HepG2 (cell line): ENCODE measurements at regions not wholly inside any gene's neighbourhood (a gene's known extent, or its start where the extent isn't known, plus 50 kb on each side); places are given as distances from the start of the nearest gene placed in this dataset.

Experiments
- ATAC-seq: fragments of 200-7000 bp; cut with Tn5 transposase; 3 replicates; pipeline ENCODE4 v1.9.1; 2020; ENCODE audit warnings: mild to moderate bottlenecking, moderate library complexity
- BruUV-seq: library from RNA; stranded (reverse); fragments of 400-500 nt; replicated peaks from 2 replicates; lab custom pipeline; 2021; lab: Mats Ljungman, UMichigan
- CTCF ChIA-PET: fragments of 300-600 bp; formaldehyde crosslinking; extraction: SDS; loops from one replicate; lab custom pipeline; 2021; ENCODE audit warnings: low total read pairs, inconsistent platforms, low intra/inter-chr PET ratio; lab: Yijun Ruan, JAX
- POLR2A ChIA-PET: fragments of 350-600 bp; sonication (Branson Sonifier 250); formaldehyde crosslinking; loops from one replicate; lab custom pipeline; 2020; ENCODE audit warnings: antibody characterized with exemption, inconsistent platforms; lab: Yijun Ruan, JAX
- DNase-seq: peaks from one replicate; pipeline ENCODE4 v3.0.0-alpha.2; 2015; ENCODE audit warnings: low spot score
- FAIRE-seq: peaks from 3 replicates; lab custom pipeline; 2011; peaks lifted over from hg19 to GRCh38; lab: Jason Lieb, UNC
- H2AFZ ChIP-seq: one replicate; pipeline ENCODE4 v1.6.1; 2011; ENCODE audit warnings: low read length, inconsistent platforms
- H3K27ac ChIP-seq: fragments of 300-600 bp; 3 replicates; pipeline ENCODE4 v1.8.0; 2011; ENCODE audit warnings: mixed run types, mild to moderate bottlenecking, mixed read lengths, low read length, inconsistent platforms; ENCODE audit not compliant: insufficient read depth; ENCODE audit errors: extremely low read length
- H3K27me3 ChIP-seq, 2 experiments: fragments of 200-600 bp in 1 of 2; 2 replicates in 1 of 2; 3 replicates in 1 of 2; pipeline versions ENCODE4 v1.6.0 to v1.8.0; 2011; ENCODE audit warnings: low read length in 2 of 2, mild to moderate bottlenecking in 2 of 2, moderate library complexity in 2 of 2, inconsistent platforms in 1 of 2; ENCODE audit not compliant: insufficient read depth in 2 of 2, control insufficient read depth in 1 of 2
- H3K36me3 ChIP-seq, 2 experiments: fragments of 200-600 bp in 1 of 2; replicated peaks in 1 of 2; 2 replicates in 1 of 2; 3 replicates in 1 of 2; pipeline versions ENCODE4 v1.5.1 to v1.8.0; 2011; ENCODE audit warnings: low read length in 2 of 2, inconsistent platforms in 1 of 2; ENCODE audit not compliant: insufficient read depth in 2 of 2, control insufficient read depth in 1 of 2
- H3K4me1 ChIP-seq: 2 replicates; pipeline ENCODE4 v1.5.1; 2012; ENCODE audit warnings: low read length, inconsistent platforms; ENCODE audit not compliant: insufficient read depth
- H3K4me2 ChIP-seq: 2 replicates; pipeline ENCODE4 v1.6.0; 2011; ENCODE audit warnings: low read depth, low read length, inconsistent platforms
- H3K4me3 ChIP-seq, 3 experiments: fragments of 200-600 bp in 1 of 3; sonication (generic), shearing (Covaris generic) in 1 of 3; replicated peaks in 1 of 3; 2 replicates each; pipeline ENCODE4 v1.5.1; 2011 to 2016; ENCODE audit warnings: low read length in 3 of 3, inconsistent platforms in 2 of 3, low read depth in 2 of 3, mild to moderate bottlenecking in 2 of 3, control low read depth in 1 of 3, mixed read lengths in 1 of 3; ENCODE audit not compliant: insufficient read depth in 1 of 3
- H3K79me2 ChIP-seq: one replicate; pipeline ENCODE4 v1.6.1; 2011; ENCODE audit warnings: low read length, inconsistent platforms; ENCODE audit not compliant: insufficient read depth
- H3K9ac ChIP-seq: 2 replicates; pipeline ENCODE4 v1.6.0; 2011; ENCODE audit warnings: mild to moderate bottlenecking, low read depth, low read length, inconsistent platforms; ENCODE audit not compliant: insufficient read depth
- H3K9me3 ChIP-seq: 2 replicates; pipeline ENCODE4 v1.5.1; 2012; ENCODE audit warnings: mild to moderate bottlenecking, low read length
- H4K20me1 ChIP-seq: 2 replicates; pipeline ENCODE4 v1.6.0; 2011; ENCODE audit warnings: inconsistent platforms, mild to moderate bottlenecking, low read length, moderate library complexity; ENCODE audit not compliant: insufficient read depth
- ETV6 ChIP-seq: sonication (generic); formaldehyde crosslinking; conservative IDR thresholded peaks from 2 replicates; pipeline ENCODE4 v1.4.0; 2020; ENCODE audit warnings: missing genetic modification reagents
- HOXA7 ChIP-seq: sonication (generic); formaldehyde crosslinking; IDR thresholded peaks from 2 replicates; pipeline ENCODE4 v1.8.1; 2022; ENCODE audit warnings: mild to moderate bottlenecking, missing genetic modification reagents, moderate library complexity
- KDM4B ChIP-seq: sonication (generic); formaldehyde crosslinking; IDR thresholded peaks from 2 replicates; pipeline ENCODE4 v1.4.0; 2020; ENCODE audit warnings: missing genetic modification reagents
- KLF13 ChIP-seq: sonication (generic); formaldehyde crosslinking; IDR thresholded peaks from 2 replicates; pipeline ENCODE4 v1.4.0; 2020; ENCODE audit warnings: mild to moderate bottlenecking, missing genetic modification reagents
- NAIF1 ChIP-seq: sonication (generic); formaldehyde crosslinking; IDR thresholded peaks from 2 replicates; pipeline ENCODE4 v1.5.0; 2020; ENCODE audit warnings: mild to moderate bottlenecking, missing genetic modification reagents, borderline replicate concordance
- RAD51 ChIP-seq: fragments of 450-650 bp; IDR thresholded peaks from 2 replicates; pipeline ENCODE4 v1.6.1; 2016; ENCODE audit warnings: borderline replicate concordance
- ZFP82 ChIP-seq: sonication (generic); formaldehyde crosslinking; IDR thresholded peaks from 2 replicates; pipeline ENCODE4 v1.5.1; 2020; ENCODE audit warnings: mild to moderate bottlenecking, missing genetic modification reagents, borderline replicate concordance
- ZNF136 ChIP-seq: sonication (generic); formaldehyde crosslinking; IDR thresholded peaks from 2 replicates; pipeline ENCODE4 v1.8.1; 2022; ENCODE audit warnings: low read depth, mild to moderate bottlenecking, moderate library complexity, missing genetic modification reagents
- ZNF282 ChIP-seq: fragments of 450-650 bp; IDR thresholded peaks from 2 replicates; pipeline ENCODE4 v1.6.1; 2018; ENCODE audit not compliant: partially characterized antibody
- WGBS: methylation state at CpG from one replicate; pipeline ENCODE4 v1.1.6; 2017; ENCODE audit warnings: low lambda C conversion rate; 5-methylcytosine and 5-hydroxymethylcytosine counted together
- in situ Hi-C: cut with HindIII; loops from 2 replicates; pipeline ENCODE4 v1.10.0; 2017; ENCODE audit warnings: low pct_unique_long_range_greater_than_20kb; ENCODE audit not compliant: extremely low pct_ligation_motif_present
- intact Hi-C: fragments of 100-400 bp; cut with micrococcal nuclease; formaldehyde crosslinking; loops from one replicate; pipeline ENCODE4 v1.10.0; 2022; ENCODE audit not compliant: unreplicated experiment
- TF ChIP-seq, protein P1 (sequence below): sonication (generic); formaldehyde crosslinking; IDR thresholded peaks from 2 replicates; pipeline ENCODE4 v1.5.0; 2020; ENCODE audit warnings: missing genetic modification reagents
- TF ChIP-seq, protein P2 (sequence below): sonication (generic); formaldehyde crosslinking; IDR thresholded peaks from 2 replicates; pipeline ENCODE4 v1.5.0; 2020; ENCODE audit warnings: missing genetic modification reagents
- TF ChIP-seq, protein P3 (sequence below): sonication (generic); formaldehyde crosslinking; IDR thresholded peaks from 2 replicates; pipeline ENCODE4 v1.5.0; 2020; ENCODE audit warnings: missing genetic modification reagents
- TF ChIP-seq, protein P4 (sequence below): sonication (generic); formaldehyde crosslinking; IDR thresholded peaks from 2 replicates; pipeline ENCODE4 v1.5.0; 2020; ENCODE audit warnings: mild to moderate bottlenecking, missing genetic modification reagents
- TF ChIP-seq, protein P5 (sequence below): sonication (generic); formaldehyde crosslinking; IDR thresholded peaks from 2 replicates; pipeline ENCODE4 v1.4.0; 2020; ENCODE audit warnings: missing genetic modification reagents

DNA sequence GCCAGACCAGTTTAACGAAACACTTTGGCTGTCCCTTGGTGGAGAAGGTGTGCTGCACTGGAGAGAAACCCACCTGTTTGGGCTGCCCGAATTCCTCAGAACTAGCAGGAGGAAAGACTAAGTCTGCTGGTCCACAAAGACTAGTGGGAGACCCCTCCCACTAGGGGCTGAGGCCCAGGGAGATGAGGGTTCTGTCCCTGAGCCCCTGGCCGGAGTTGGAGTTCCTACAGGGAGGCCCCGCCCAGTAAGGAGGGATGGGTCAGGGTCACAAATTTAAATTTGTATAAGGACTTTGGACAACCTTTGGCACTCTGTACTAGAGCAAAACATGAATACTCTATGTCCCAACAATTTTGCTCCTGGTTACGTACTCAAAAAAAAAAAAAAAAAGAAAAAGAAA, 200.8 kb upstream of the C11orf87 start:
- CTCF ChIA-PET, result no interaction called here
- Histone ChIP-seq H3K9me3 (no peaks in the 10 kb centered on the region), H3K9ac (no peak overlapping the region), H3K79me2 (no peaks in the 10 kb centered on the region), H4K20me1 (no peaks in the 10 kb centered on the region), H3K4me3 (no peak overlapping the region), H3K36me3 (no peaks in the 10 kb centered on the region), H3K4me2 (no peak overlapping the region), H3K4me1 (no peaks in the 10 kb centered on the region), H3K27me3 (no peaks in the 10 kb centered on the region), H3K27ac (no peak overlapping the region), H2AFZ (no peak overlapping the region)
- 21% methylated on average over 3 of the region's 5 CpGs for WGBS
- no peak for DNase-seq
- intact Hi-C loops (no loop called here), in situ Hi-C loops (no loop called here)
- FAIRE-seq, result no peak
- POLR2A ChIA-PET, result no interaction called here
- no TSS peak for BruUV-seq
- TF ChIP-seq, protein P1, sequence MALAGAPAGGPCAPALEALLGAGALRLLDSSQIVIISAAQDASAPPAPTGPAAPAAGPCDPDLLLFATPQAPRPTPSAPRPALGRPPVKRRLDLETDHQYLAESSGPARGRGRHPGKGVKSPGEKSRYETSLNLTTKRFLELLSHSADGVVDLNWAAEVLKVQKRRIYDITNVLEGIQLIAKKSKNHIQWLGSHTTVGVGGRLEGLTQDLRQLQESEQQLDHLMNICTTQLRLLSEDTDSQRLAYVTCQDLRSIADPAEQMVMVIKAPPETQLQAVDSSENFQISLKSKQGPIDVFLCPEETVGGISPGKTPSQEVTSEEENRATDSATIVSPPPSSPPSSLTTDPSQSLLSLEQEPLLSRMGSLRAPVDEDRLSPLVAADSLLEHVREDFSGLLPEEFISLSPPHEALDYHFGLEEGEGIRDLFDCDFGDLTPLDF, result no peak
- TF ChIP-seq ZNF136 (CRISPR knock-in tag) (no peak), NAIF1 (no peak), KDM4B (CRISPR knock-in tag) (no peak), RAD51 (no peak), ZFP82 (CRISPR knock-in tag) (no peak), KLF13 (CRISPR knock-in tag) (no peak), ETV6 (CRISPR knock-in tag) (no peak), ZNF282 (no peak), HOXA7 (CRISPR knock-in tag) (no peak)
- TF ChIP-seq, protein P2, sequence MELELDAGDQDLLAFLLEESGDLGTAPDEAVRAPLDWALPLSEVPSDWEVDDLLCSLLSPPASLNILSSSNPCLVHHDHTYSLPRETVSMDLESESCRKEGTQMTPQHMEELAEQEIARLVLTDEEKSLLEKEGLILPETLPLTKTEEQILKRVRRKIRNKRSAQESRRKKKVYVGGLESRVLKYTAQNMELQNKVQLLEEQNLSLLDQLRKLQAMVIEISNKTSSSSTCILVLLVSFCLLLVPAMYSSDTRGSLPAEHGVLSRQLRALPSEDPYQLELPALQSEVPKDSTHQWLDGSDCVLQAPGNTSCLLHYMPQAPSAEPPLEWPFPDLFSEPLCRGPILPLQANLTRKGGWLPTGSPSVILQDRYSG, result no peak
- TF ChIP-seq, protein P3, sequence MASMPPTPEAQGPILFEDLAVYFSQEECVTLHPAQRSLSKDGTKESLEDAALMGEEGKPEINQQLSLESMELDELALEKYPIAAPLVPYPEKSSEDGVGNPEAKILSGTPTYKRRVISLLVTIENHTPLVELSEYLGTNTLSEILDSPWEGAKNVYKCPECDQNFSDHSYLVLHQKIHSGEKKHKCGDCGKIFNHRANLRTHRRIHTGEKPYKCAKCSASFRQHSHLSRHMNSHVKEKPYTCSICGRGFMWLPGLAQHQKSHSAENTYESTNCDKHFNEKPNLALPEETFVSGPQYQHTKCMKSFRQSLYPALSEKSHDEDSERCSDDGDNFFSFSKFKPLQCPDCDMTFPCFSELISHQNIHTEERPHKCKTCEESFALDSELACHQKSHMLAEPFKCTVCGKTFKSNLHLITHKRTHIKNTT (CRISPR knock-in tag), result no peak
- TF ChIP-seq, protein P4, sequence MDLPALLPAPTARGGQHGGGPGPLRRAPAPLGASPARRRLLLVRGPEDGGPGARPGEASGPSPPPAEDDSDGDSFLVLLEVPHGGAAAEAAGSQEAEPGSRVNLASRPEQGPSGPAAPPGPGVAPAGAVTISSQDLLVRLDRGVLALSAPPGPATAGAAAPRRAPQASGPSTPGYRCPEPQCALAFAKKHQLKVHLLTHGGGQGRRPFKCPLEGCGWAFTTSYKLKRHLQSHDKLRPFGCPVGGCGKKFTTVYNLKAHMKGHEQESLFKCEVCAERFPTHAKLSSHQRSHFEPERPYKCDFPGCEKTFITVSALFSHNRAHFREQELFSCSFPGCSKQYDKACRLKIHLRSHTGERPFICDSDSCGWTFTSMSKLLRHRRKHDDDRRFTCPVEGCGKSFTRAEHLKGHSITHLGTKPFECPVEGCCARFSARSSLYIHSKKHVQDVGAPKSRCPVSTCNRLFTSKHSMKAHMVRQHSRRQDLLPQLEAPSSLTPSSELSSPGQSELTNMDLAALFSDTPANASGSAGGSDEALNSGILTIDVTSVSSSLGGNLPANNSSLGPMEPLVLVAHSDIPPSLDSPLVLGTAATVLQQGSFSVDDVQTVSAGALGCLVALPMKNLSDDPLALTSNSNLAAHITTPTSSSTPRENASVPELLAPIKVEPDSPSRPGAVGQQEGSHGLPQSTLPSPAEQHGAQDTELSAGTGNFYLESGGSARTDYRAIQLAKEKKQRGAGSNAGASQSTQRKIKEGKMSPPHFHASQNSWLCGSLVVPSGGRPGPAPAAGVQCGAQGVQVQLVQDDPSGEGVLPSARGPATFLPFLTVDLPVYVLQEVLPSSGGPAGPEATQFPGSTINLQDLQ, result no peak
- TF ChIP-seq, protein P5, sequence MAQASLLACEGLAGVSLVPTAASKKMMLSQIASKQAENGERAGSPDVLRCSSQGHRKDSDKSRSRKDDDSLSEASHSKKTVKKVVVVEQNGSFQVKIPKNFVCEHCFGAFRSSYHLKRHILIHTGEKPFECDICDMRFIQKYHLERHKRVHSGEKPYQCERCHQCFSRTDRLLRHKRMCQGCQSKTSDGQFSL (CRISPR knock-in tag), result no peak
- no peak for ATAC-seq
